Neural progenitor cell (in vitro differentiated cells): ENCODE measurements at regions not wholly inside any gene's neighbourhood (a gene's known extent, or its start where the extent isn't known, plus 50 kb on each side); places are given as distances from the start of the nearest gene placed in this dataset.

Experiments
- EZH2 ChIP-seq: fragments of 200-600 bp; sonication (generic); IDR thresholded peaks from 2 replicates; pipeline ENCODE4 v1.6.1; 2017; ENCODE audit warnings: antibody characterized with exemption, mild to moderate bottlenecking, moderate library complexity
- EZH2phosphoT487 ChIP-seq: fragments of 200-600 bp; sonication (generic); IDR thresholded peaks from 2 replicates; pipeline ENCODE4 v1.6.1; 2017; ENCODE audit warnings: antibody characterized with exemption
- TF ChIP-seq, protein P1 (sequence below): fragments of 200-600 bp; sonication (generic); IDR thresholded peaks from 2 replicates; pipeline ENCODE4 v1.5.1; 2017; ENCODE audit warnings: antibody characterized with exemption, mild to moderate bottlenecking

DNA sequence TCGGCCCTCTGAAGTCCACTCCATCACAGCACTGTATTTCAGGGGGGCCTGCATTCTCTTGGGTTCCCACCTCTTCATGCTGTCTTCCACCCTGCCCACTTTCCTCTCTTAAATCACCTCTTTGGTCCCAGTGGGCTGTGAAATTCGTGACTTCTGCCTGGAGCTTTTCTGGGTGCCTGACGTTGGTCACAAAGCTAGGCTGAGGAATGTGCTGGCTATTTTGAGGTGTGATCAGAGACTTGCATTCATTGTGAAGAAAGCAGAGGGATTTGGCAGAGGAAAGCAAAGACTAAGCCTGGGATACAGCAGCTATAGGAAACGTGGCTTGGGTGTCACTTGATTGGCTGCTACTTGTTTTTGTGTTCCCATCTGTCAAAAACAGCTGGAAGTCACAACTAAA, 202.5 kb downstream of the SATB1 start:
- TF ChIP-seq, protein P1, sequence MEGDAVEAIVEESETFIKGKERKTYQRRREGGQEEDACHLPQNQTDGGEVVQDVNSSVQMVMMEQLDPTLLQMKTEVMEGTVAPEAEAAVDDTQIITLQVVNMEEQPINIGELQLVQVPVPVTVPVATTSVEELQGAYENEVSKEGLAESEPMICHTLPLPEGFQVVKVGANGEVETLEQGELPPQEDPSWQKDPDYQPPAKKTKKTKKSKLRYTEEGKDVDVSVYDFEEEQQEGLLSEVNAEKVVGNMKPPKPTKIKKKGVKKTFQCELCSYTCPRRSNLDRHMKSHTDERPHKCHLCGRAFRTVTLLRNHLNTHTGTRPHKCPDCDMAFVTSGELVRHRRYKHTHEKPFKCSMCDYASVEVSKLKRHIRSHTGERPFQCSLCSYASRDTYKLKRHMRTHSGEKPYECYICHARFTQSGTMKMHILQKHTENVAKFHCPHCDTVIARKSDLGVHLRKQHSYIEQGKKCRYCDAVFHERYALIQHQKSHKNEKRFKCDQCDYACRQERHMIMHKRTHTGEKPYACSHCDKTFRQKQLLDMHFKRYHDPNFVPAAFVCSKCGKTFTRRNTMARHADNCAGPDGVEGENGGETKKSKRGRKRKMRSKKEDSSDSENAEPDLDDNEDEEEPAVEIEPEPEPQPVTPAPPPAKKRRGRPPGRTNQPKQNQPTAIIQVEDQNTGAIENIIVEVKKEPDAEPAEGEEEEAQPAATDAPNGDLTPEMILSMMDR: no peak
- TF ChIP-seq EZH2: no peak
- no peak for TF ChIP-seq EZH2phosphoT487
